ENCODE measurements at regions not wholly inside any gene's neighbourhood (a gene's known extent, or its start where the extent isn't known, plus 50 kb on each side); places are given as distances from the start of the nearest gene placed in this dataset.

- H2AFZ ChIP-seq (ENCODE audit: low read depth) = no peak overlapping the region
- H3K79me2 ChIP-seq (ENCODE audit: insufficient read depth, low read depth) = no peaks in the 10 kb centered on the region
- H3K27ac ChIP-seq = no peak overlapping the region
- TF ChIP-seq CTCF (conservative IDR thresholded peaks at IDR 0.05; ENCODE audit: low read depth, low read length) = no peak
- no peak overlapping the region for H3K4me2 ChIP-seq
- peaks cover 10% of the 10 kb centered on the region for H3K4me1 ChIP-seq (ENCODE audit: low read depth, poor library complexity, severe bottlenecking)
- no peaks in the 10 kb centered on the region for H3K36me3 ChIP-seq (ENCODE audit: insufficient read depth)
- no peaks in the 10 kb centered on the region for H4K20me1 ChIP-seq (ENCODE audit: insufficient read depth)
- H3K4me3 ChIP-seq (IDR thresholded peaks at IDR 0.05; ENCODE audit: insufficient read depth, low read depth, low read length) = no peak overlapping the region
- no peak overlapping the region for H3K9ac ChIP-seq
- H3K27me3 ChIP-seq (ENCODE audit: insufficient read depth, low read depth) = no peaks in the 10 kb centered on the region
Observed at GRCh38 chr17:53655591-53655990, 167.1 kb upstream of the KIF2B start.

GRCh38 chr17:53649201-53649600 is 173.5 kb upstream of the KIF2B start:
- H3K79me2 ChIP-seq (ENCODE audit: insufficient read depth, low read depth) = no peaks in the 10 kb centered on the region
- H3K4me2 ChIP-seq = no peak overlapping the region
- H3K4me3 ChIP-seq (IDR thresholded peaks at IDR 0.05; ENCODE audit: insufficient read depth, low read depth, low read length) = no peak overlapping the region
- H3K36me3 ChIP-seq (ENCODE audit: insufficient read depth) = no peaks in the 10 kb centered on the region
- H2AFZ ChIP-seq (ENCODE audit: low read depth) = no peak overlapping the region
- no peak for TF ChIP-seq CTCF (conservative IDR thresholded peaks at IDR 0.05; ENCODE audit: low read depth, low read length)
- H3K27me3 ChIP-seq (ENCODE audit: insufficient read depth, low read depth) = no peaks in the 10 kb centered on the region
- H3K27ac ChIP-seq = no peak overlapping the region
- H3K9ac ChIP-seq = no peak overlapping the region
- peaks cover 10% of the 10 kb centered on the region for H3K4me1 ChIP-seq (ENCODE audit: low read depth, poor library complexity, severe bottlenecking)
- no peaks in the 10 kb centered on the region for H4K20me1 ChIP-seq (ENCODE audit: insufficient read depth)

GRCh38 chr17:53646835-53647234 is 175.9 kb upstream of the KIF2B start:
- Histone ChIP-seq H3K79me2 (ENCODE audit: insufficient read depth, low read depth) (no peaks in the 10 kb centered on the region), H3K9ac (no peak overlapping the region), H3K27me3 (ENCODE audit: insufficient read depth, low read depth) (no peaks in the 10 kb centered on the region), H3K4me3 (IDR thresholded peaks at IDR 0.05; ENCODE audit: insufficient read depth, low read depth, low read length) (no peak overlapping the region), H2AFZ (ENCODE audit: low read depth) (no peak overlapping the region), H3K4me1 (ENCODE audit: low read depth, poor library complexity, severe bottlenecking) (peaks cover 10% of the 10 kb centered on the region), H3K4me2 (no peak overlapping the region), H3K27ac (no peak overlapping the region), H4K20me1 (ENCODE audit: insufficient read depth) (no peaks in the 10 kb centered on the region), H3K36me3 (ENCODE audit: insufficient read depth) (no peaks in the 10 kb centered on the region)
- TF ChIP-seq CTCF (conservative IDR thresholded peaks at IDR 0.05; ENCODE audit: low read depth, low read length) = no peak

GRCh38 chr17:53640808-53641207 is 181.9 kb upstream of the KIF2B start:
- H3K4me2 ChIP-seq = no peak overlapping the region
- H3K4me1 ChIP-seq (ENCODE audit: low read depth, poor library complexity, severe bottlenecking) = no peaks in the 10 kb centered on the region
- no peak overlapping the region for H3K27ac ChIP-seq
- no peak overlapping the region for H2AFZ ChIP-seq (ENCODE audit: low read depth)
- H3K27me3 ChIP-seq (ENCODE audit: insufficient read depth, low read depth) = no peaks in the 10 kb centered on the region
- no peak overlapping the region for H3K4me3 ChIP-seq (IDR thresholded peaks at IDR 0.05; ENCODE audit: insufficient read depth, low read depth, low read length)
- H3K36me3 ChIP-seq (ENCODE audit: insufficient read depth) = no peaks in the 10 kb centered on the region
- no peak for TF ChIP-seq CTCF (conservative IDR thresholded peaks at IDR 0.05; ENCODE audit: low read depth, low read length)
- no peaks in the 10 kb centered on the region for H3K79me2 ChIP-seq (ENCODE audit: insufficient read depth, low read depth)
- no peaks in the 10 kb centered on the region for H4K20me1 ChIP-seq (ENCODE audit: insufficient read depth)
- no peak overlapping the region for H3K9ac ChIP-seq

- Histone ChIP-seq H3K27ac (no peak overlapping the region), H2AFZ (ENCODE audit: low read depth) (no peak overlapping the region), H3K9ac (no peak overlapping the region), H3K27me3 (ENCODE audit: insufficient read depth, low read depth) (no peaks in the 10 kb centered on the region), H3K36me3 (ENCODE audit: insufficient read depth) (no peaks in the 10 kb centered on the region), H3K4me3 (IDR thresholded peaks at IDR 0.05; ENCODE audit: insufficient read depth, low read depth, low read length) (no peak overlapping the region), H3K4me1 (ENCODE audit: low read depth, poor library complexity, severe bottlenecking) (no peaks in the 10 kb centered on the region), H3K79me2 (ENCODE audit: insufficient read depth, low read depth) (no peaks in the 10 kb centered on the region), H4K20me1 (ENCODE audit: insufficient read depth) (no peaks in the 10 kb centered on the region), H3K4me2 (no peak overlapping the region)
- no peak for TF ChIP-seq CTCF (conservative IDR thresholded peaks at IDR 0.05; ENCODE audit: low read depth, low read length)
Observed at GRCh38 chr17:53635444-53635843, 187.3 kb upstream of the KIF2B start.
